Hematopoietic multipotent progenitor cell treated with erythropoietin and hydrocortisone succinate and interleukin-3 and kit ligand, for 8 days (in vitro differentiated cells): ENCODE measurements at regions not wholly inside any gene's neighbourhood (a gene's known extent, or its start where the extent isn't known, plus 50 kb on each side); places are given as distances from the start of the nearest gene placed in this dataset.
"Not testable (repeated sequence)": the region's sequence is repeated elsewhere in the genome, so short reads cannot be mapped to it uniquely, and the experiment has no call there.

Experiments
- DNase-seq: peaks from one replicate; pipeline ENCODE4 v3.0.0-alpha.2; 2015

DNA sequence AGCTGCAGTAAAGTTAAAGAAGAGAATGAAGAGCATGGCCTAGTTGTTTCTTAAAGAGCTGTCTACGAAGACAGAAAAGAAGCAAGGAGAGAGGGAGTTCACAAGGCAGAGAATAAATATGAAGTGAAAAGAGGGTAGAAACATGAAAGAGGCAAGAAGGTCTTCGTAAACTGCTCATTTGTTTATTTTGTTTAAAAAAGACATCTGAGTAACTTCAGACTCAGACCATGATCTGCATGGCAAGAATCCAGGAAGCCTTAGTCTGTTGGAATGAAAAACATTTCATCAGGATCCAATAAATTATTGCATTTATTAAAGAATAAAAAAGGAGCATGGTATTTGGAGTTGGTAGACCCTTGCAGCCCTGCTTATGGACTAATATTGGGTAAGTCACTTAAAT, 151.1 kb downstream of the SEM1 start:
- no peak for DNase-seq

DNA sequence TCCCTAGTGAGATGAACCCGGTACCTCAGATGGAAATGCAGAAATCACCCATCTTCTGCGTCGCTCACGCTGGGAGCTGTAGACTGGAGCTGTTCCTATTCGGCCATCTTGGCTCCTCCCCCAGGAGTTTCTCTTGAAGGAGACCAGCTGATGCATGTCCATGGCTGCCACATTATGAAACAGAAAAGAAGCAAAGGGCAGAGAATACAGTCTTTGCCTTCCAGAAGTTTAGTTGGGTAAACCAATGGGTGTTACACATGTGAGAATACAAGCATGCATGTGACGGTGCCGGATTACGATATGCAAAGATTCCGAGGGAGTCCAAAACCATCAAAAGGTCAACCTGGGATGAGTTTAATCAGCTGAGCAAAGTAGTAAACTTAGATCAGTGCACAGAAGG, 151.6 kb downstream of the SEM1 start:
- no peak for DNase-seq

DNA sequence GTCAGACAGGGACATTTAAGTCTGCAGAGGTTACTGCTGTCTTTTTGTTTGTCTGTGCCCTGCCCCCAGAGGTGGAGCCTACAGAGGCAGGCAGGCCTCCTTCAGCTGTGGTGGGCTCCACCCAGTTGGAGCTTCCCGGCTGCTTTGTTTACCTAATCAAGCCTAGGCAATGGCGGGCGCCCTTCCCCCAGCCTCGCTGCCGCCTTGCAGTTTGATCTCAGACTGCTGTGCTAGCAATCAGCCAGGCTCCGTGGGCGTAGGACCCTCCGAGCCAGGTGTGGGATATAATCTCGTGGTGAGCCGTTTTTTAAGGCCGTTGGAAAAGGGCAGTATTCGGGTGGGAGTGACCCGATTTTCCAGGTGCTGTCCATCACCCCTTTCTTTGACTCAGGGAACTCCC, 152.0 kb downstream of the SEM1 start:
- not testable (repeated sequence) for DNase-seq

DNA sequence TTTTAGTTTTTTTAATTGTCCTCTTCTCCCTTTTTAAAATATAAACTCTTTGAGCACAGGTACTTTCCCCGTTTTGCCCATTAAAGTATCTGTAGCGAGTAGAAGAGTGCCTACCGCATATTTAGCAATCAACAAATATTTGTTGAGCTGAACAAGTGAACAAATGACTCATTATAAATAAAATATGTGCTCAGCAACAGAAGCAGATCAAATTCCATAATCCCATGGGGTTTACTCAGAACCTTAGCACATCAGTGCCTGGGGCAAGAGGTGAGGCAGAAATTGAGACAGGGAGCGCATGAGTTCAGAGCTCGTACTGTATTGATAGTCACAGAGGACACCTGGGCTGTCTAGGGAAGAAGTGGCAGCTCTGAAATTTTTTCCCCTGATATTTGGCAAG, 161.0 kb downstream of the SEM1 start:
- DNase-seq, result no peak

DNA sequence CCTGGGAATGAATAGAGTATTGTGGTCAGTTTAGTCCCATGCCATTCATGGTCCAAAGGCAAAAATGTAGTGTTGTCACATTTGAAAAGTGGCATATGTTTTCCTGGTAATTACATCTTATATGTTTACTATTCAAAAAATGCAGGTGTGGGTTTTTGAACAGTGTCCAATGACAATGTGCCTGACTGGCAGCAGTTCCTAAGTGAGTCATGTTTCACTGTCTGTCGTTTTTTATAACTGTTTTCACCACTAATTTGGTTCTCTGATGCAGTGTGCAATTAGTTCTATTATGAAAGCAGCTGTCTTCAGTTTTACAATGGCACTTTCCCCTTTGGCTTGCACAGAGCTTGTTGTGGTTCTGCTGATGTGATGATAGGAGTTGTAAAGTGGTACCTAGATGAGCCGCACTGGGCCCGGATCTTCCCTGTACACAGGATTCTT, 162.3 kb downstream of the SEM1 start:
- no peak for DNase-seq

DNA sequence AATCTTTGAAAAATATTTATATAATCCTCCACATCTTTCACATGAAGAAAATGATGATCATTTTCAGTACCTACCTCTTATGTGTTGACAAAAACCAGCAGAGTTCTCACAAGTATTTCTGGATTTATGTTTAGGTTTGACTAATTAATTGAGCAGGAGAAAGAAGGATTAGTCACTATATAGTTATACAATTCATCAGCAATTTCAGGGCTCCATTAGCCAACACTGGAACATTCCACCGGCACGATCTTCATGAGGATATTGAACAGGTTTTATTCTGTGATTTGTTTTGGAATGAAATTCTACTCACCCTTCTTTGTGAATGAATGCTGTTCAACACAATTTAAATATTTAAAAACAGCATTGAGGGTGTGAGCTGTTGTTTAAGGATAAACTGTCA, 163.2 kb downstream of the SEM1 start:
- no peak for DNase-seq

DNA sequence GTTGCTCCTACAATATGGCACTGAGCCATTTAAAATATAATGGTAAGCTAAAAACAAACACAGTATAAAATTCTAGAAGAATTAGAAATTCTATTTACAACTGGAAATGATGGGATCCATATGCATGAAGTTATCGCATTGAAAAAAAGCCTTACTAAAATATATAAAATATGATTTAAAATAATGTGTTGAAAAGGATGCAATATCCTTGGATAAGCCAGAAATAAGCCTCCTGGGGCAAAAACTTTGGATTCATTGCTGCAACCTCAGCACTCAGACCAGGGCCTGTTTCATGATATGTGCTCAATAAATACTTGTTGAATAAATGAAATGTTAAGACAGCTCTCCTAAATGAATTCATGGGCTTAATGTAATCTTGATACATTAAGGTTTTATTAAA, 170.2 kb downstream of the SEM1 start:
- no peak for DNase-seq

DNA sequence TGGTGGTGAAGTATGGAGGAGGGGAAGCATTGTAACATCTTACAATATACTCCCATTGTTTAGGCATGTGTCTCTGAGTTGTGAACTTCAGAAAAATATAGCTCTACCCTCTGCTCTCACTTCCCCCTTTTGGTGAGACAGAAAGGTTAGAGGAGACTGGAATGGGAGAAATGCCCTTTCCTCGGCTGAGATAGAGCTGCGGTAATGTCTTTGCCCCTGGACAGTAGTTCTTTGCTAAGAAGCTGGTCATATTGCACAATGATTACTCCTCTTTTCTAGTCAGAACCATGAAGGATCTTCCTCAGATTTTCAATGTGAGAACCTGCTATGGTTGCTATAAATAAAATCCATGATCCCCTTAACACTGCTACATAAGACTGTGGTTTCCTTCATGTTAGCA, 171.0 kb downstream of the SEM1 start:
- DNase-seq, result no peak

DNA sequence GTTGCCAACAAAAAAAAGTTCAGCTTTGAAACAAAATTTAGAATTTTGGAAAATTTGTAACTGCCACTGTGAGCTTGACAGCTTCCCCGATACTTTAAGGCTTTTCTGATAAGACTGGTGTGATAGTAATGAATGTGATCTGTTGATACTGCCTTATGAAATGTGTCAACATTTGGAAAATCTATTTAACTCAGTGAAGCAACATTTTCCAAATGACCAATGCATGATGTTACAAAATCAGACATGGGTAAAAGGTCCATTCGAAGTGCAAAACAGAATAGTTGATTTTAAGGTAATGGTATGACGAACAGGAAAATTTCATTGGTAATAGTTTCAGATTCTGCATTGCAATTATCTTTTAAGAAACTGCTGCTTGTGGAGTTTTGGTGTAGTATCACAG, 175.4 kb downstream of the SEM1 start:
- DNase-seq, result no peak

DNA sequence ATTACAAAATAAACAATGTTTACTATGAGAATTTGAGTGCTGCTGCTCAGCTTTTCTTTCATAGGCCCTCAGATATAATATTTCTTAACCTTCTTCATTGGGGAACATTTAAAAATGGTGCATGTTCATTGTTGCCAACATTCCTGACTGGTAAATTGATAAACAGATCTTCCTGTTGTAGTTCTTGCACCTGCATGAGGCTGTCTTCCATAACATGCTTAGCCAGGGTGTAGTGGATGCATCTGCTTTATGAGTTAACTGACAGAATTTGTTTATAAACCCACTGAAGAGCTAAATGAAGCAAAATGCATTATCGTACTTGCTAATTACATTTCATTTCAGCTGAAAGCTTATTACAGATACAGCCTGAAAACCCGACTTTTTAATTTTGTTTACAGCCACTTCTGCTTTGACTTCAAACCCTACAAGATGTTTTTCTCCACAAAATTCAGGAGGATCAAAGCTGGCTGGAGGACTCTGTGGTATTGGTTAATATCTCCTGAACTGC, 177.2 kb downstream of the SEM1 start:
- no peak for DNase-seq

DNA sequence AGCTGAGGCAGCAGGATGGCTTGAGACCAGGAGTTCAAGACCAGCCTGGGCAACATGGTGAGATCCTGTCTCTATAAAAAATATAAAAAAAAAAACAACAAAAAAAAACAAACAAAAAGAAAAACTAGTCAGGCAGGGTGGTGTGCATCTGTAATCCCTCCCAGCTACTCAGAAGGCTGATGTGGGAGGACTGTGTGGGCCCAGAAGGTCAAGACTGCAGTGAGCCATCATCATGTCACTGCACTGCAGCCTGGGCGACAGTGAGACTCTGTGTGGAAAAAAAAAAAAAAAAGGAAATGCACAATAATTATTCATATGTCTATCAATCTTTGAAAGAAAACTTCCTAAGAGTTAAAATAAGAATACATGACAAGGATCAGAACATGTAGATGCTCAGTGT, 178.3 kb downstream of the SEM1 start:
- no peak for DNase-seq

DNA sequence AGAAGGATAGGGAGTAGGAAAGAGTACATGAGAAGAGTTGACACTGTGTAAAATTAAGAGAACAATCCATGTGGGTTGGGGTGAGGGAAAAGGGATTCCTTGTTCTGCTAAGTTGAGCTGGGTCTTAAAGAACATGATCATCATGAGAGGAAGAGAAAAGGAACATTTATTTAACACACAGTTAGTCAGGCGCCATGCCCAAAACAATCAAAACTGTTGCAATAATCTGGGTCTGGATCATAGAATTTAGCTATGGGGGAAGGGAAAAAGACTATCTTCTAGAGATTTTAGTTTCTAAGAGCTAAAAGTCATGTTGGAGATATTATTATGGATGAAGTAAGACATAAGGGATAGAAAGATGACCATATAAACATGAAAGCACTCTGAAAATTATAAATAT, 178.9 kb downstream of the SEM1 start:
- DNase-seq, result no peak

DNA sequence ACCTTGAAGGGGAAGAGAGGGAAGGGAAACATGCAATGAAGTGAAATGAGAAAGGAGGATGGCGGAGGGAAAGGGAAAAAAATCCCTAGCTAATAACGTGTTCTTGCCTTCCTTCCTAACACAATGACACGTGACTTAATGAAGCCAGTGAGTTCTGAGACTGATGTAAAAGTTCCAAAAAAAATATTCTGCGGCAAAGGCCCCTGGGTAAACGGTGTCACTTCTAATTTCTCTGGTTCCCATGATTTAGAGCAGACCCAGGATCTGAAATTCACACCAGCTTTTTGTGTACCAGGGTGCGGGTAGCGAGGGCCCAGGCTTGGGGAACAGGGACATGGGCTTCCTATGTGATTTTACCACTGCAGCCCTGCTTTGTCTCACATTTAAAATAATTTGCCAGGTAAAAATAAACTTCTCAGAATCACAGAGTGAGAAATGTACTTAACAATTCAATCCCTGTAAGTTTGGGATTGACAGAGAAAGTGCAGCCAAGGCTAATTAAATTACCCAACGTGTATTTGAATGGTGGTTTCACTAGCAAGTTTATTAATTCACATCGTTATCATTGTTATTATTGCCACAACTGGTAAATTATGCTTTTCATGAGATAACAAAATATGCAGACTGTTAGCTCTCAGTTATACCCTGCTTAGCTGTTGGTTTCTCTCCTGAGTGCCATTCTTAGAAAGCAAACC, 182.4 kb downstream of the SEM1 start:
- no peak for DNase-seq

DNA sequence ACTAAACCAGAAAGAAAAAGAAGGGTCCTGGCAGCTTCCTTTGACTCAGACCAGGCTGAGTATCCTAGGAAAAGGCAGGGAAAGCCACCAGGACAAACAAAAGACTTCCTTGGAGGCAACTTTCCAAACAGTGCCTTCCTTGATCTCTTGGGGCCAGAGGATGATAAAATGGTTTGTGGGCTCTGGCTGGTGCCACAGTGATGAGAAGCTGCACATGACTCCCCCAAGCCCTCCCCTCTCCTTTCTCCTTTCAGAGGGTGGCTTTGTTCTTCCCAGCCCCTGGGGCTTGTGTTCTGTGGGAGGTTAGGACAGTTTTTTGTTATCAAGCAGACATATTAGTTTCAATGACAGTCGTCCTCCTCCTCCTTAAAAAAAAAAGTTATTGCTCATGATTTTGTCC, 183.2 kb downstream of the SEM1 start:
- DNase-seq, result no peak

DNA sequence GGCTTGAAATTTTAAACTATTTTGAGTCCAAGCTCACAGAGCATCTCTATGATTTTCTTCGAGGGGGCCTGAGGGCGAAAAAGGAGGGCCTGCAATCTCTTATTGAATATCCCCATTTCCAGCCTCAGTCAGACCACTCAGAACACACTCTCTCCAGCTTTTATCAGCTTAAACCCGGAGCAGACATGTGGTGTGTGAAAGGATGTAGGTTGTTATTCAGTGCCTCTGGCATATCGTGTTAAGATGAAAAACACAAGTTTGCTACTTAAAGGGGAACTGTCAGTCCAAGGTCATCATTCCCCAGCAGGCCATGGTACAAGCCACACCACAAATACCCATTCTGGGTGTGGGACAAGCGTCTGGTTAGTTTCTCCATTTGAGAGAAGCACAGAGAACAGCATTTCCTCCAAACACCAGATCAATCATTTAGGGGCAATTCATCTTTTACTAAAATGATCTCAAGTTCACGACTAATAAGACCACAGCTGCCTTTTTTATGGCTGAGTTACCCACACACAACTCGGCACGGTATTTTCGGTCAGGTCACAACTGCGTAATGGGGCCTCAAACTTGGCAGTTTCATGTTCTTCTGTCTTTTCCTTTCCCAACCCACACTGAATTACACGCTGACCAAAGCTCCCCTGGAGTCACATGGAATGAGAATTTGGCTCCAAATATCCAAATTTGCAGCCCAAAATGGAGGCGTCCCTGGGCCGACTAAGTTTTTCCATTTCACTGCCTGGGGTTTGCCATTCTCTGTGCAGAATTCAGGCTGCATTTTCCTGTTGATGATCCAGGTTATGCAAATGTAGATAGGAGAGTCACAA, 188.4 kb downstream of the SEM1 start:
- no peak for DNase-seq

DNA sequence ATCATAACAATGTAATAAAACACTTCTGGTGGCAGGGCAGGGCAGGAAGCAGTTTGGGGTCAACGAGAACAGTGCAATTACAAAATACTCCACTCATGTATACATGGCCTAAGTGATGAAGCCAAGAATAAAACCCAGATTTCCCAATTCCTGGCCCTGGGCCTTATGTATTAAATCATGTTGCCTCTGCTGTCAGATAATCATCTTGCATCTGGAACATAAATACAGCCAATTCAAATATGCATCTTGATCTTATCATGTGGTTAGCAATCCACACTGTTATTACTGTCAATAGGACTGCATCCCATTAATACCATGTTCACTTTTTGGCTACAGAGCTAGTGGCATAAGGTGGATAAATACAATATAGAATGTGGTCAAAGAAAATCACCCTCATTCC, 186.5 kb upstream of the SLC25A13 start:
- no peak for DNase-seq

DNA sequence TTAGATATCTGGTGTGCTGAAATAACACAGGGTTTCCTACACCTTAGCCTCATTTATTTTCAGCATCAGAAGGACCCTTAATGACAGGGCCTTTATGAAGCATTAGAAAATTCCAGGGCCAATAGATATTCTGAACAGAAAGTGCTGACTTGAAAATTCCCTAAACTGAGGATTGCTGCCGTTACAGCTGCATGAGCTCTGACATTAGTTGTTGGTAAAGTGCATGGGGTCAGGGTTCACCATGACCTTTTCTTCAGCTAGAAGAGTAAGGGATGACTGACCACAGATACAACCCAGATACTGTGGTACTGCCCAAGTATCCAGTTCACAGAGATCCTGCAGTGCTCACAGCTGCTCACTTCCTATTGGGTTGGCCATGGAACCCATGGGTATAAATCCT, 181.7 kb upstream of the SLC25A13 start:
- no peak for DNase-seq

DNA sequence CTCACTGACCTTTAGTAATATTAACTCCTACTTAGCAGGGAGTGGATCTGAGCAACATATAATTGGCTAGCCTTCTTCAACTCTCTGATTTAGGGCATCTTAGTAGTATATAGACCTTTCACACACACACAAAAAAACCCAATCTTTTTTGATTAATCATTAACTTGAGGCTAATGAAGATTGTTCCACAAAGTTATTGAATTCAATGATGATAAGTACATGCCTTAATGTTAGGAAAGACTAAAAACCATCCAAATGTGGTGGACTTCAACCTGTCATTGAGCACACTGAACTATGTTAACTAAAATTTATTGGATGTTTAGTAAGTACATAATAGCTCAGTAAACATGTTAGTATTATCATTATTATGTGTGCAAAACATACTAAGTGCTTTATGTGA, 179.4 kb upstream of the SLC25A13 start:
- DNase-seq, result no peak

DNA sequence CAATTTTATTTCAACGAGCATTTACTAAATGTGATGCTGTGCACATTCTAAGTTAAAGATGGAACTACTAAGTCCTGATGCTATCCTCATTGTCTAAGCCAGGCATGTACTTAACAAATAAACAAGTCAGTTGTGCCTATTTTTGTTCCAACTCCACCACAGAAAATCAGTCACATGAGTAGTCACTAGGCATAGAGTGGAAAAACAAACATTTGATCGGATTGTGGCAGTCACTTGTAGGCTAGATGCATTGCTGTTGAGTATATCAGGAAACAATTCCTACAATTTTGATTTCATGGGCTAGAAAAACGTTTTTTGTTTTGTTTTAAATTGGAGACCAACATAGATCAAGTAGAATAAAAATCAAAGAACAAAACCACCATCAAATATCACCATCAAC, 177.6 kb upstream of the SLC25A13 start:
- DNase-seq, result no peak

DNA sequence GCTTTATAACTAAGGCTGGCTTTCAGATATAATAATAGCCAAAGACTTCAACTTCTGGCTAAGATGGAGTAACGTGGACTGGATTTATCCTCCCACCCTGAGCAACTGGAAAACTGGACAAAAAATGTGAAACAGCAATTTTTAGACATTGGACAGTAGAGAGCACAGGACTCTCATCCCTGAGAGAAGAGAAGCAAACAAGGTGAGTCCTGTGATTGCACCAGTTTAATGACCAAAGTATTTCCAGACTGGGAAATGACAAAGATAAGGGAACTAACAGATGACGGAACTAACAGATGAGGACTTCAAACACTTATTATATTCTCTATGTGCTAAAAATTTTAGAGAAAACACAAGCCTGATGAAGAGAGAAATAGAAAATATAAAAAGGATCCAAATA, 175.7 kb upstream of the SLC25A13 start:
- no peak for DNase-seq

DNA sequence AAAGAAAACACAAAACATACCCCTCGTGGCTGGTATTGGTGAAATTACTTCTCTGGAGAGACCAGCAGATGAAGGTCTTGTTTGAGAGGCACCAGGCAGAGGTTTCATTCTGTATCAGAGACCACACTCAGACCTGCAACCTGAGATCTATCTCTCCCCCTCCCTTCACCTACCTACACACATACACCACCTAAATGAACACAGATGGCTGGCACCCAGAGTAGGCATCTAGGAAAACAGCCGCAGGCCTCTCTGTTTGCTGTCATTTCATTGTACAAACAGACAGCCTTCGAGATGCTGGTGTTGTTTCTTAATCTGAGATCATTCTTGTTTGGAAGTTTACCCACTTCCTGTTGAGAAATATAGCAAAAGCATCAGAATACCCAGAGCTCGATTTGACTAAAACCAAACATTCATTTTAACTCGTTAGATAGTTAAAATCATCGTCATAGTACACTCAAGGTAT, 173.9 kb upstream of the SLC25A13 start:
- DNase-seq, result no peak

DNA sequence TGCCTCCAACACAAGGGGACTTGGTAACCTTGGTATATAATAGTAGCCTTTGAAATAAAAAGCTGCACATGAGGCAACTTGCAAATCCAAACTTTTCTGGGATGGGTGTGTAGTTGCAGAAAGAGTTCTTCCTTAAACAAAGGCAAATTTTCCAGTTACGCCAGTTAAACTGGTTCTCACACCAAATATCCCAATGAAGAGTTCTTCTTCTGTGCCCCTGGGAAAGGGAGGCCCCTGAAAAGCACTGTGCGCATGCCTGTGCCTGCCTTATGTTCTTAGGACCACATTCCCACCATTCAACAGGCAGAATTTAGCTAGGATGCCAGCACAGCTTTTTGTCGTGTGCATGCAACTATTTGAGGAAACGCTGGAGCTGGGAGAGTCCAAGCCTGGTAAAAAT, 164.8 kb upstream of the SLC25A13 start:
- no peak for DNase-seq

DNA sequence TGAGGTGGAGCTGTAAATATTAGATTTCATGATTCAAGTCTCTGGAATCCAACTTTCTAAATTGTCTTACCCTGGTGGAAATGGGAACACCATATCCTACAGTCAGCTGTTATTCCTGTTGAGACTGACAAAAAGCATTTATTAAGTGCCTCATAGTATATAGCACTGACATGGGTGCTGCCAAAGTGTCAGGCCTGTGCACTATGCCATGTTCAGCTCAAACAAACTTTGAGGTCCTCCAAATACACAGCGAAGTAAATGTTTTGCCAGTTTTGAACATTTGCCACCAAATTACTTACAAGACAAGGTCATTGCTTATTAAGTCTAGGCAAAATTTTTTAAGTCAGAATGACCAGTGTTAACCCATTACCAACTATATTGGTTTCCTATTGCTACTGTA, 162.9 kb upstream of the SLC25A13 start:
- DNase-seq, result no peak

DNA sequence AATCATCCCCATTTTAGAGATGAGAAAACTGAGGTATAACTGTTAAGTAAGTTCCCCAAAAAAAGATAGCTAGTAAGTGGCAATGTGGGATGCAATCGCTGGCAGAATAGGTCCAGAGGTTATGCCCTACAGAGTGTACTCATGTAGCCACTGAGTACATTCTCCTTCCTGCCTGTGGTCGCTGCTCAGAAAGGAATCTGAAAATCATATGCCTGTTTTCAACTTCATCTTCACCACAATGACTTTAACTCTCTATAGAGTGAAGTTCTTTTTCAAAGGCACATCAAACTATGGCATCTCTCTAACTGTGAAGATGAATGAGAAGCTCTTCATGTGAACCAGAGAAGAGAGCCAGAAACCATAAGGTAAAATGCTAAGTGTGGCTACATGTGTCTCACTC, 162.2 kb upstream of the SLC25A13 start:
- no peak for DNase-seq
